ENCODE measurements at regions not wholly inside any gene's neighbourhood (a gene's known extent, or its start where the extent isn't known, plus 50 kb on each side); places are given as distances from the start of the nearest gene placed in this dataset.

- no peak for FAIRE-seq
- H3K9me3 ChIP-seq (ENCODE audit: low read length) = peaks cover 69% of the 10 kb centered on the region
- ChIA-PET CTCF (ENCODE audit: low intra/inter-chr PET ratio, low total read pairs) (no interaction called here), POLR2A (no interaction called here)
- no peaks in the 10 kb centered on the region for H3K79me2 ChIP-seq (ENCODE audit: insufficient read depth, low read length)
- H3K9ac ChIP-seq (ENCODE audit: insufficient read depth, low read depth, low read length) = no peak overlapping the region
- no peak for DNase-seq (ENCODE audit: low spot score)
- BruUV-seq (replicated peaks) = no TSS peak
- WGBS (ENCODE audit: low lambda C conversion rate) = 2% methylated on average over 3 of the region's 3 CpGs
- H3K4me1 ChIP-seq (ENCODE audit: insufficient read depth, low read length) = no peaks in the 10 kb centered on the region
- intact Hi-C loops (cut with micrococcal nuclease; ENCODE audit: unreplicated experiment) (no loop called here), in situ Hi-C loops (cut with HindIII; ENCODE audit: extremely low pct_ligation_motif_present, low pct_unique_long_range_greater_than_20kb) (no loop called here)
- TF ChIP-seq ZNF468 (CRISPR knock-in tag; IDR thresholded peaks at IDR 0.05) (no peak), PRDM15 (CRISPR knock-in tag; IDR thresholded peaks at IDR 0.05) (no peak), ZNF496 (CRISPR knock-in tag; IDR thresholded peaks at IDR 0.05; ENCODE audit: insufficient replicate concordance) (no peak), KDM1A (CRISPR knock-in tag; IDR thresholded peaks at IDR 0.05) (no peak), CENPX (CRISPR knock-in tag; IDR thresholded peaks at IDR 0.05) (no peak), ZNF296 (CRISPR knock-in tag; conservative IDR thresholded peaks at IDR 0.05) (no peak), ZFP36L2 (CRISPR knock-in tag; IDR thresholded peaks at IDR 0.05) (no peak), HOXA9 (CRISPR knock-in tag; IDR thresholded peaks at IDR 0.05; ENCODE audit: borderline replicate concordance) (no peak), SRSF1 (optimal IDR thresholded peaks at IDR 0.05; ENCODE audit: low read depth, low read length) (no peak), BATF2 (CRISPR knock-in tag; IDR thresholded peaks at IDR 0.05) (no peak), ZHX1 (CRISPR knock-in tag; IDR thresholded peaks at IDR 0.05; ENCODE audit: low read depth) (no peak), MAFF (IDR thresholded peaks at IDR 0.05; ENCODE audit: low read depth, low read length) (no peak), ZNF331 (CRISPR knock-in tag; IDR thresholded peaks at IDR 0.05) (no peak), ESRRA (CRISPR knock-in tag; IDR thresholded peaks at IDR 0.05; ENCODE audit: low read depth) (no peak), TFDP2 (CRISPR knock-in tag; IDR thresholded peaks at IDR 0.05) (no peak), STAT5B (CRISPR knock-in tag; IDR thresholded peaks at IDR 0.05) (no peak)
- H3K4me2 ChIP-seq (ENCODE audit: low read depth, low read length) = no peak overlapping the region
- no peak overlapping the region for H3K4me3 ChIP-seq (replicated peaks in 1 of 3; ENCODE audit: insufficient read depth in 1 of 3, low read depth in 2 of 3, low read length in 3 of 3)
- no peaks in the 10 kb centered on the region for H3K36me3 ChIP-seq (replicated peaks in 1 of 2; ENCODE audit: control insufficient read depth in 1 of 2, insufficient read depth in 2 of 2, low read length in 2 of 2)
- ATAC-seq = no peak
- no peak overlapping the region for H2AFZ ChIP-seq (ENCODE audit: low read length)
- no peaks in the 10 kb centered on the region for H4K20me1 ChIP-seq (ENCODE audit: insufficient read depth, low read length)
- no peak overlapping the region for H3K27ac ChIP-seq (ENCODE audit: extremely low read length, insufficient read depth, low read length)
- no peaks in the 10 kb centered on the region; a peak in 1 of 5 replicates for H3K27me3 ChIP-seq (ENCODE audit: control insufficient read depth in 1 of 2, insufficient read depth in 2 of 2, low read length in 2 of 2)
Measured at GRCh38 chr14:87343652-87344051, 649.3 kb downstream of the GALC start.
